ENCODE measurements at regions not wholly inside any gene's neighbourhood (a gene's known extent, or its start where the extent isn't known, plus 50 kb on each side); places are given as distances from the start of the nearest gene placed in this dataset.

DNA sequence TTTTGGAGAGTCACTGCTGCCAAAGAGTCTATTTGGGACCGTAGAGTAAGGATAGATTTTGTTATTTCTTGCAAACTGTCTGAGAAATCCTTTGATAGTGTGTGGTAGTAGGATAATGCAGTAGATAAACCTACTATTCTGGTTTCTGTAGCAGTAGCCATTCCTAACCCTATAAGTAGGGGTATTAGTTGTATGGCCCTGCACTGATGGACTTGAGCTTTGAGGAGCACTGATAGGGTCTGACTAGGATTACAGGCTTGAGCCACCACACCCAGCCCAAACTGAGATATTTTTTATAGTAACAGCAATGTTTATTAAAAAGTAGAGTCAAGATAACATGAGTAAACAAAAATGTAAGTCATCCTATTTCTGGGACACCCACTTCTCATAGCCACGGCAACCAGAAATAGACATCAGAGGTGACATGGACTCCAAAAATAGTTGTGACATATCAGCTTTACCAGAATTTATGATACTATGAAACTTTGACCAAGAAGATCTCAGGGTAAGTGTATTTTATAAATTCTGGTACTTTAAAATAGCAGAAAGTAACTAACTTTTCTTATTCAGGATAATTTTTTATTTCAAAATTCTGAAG, 479.1 kb downstream of the SUCLA2 start:
- no peak overlapping the region for H3K14ac ChIP-seq (ENCODE audit: low read length)
- no peak overlapping the region for H2BK5ac ChIP-seq (ENCODE audit: low read length)
- no peak overlapping the region for H3K18ac ChIP-seq (ENCODE audit: low read length)
- H3K9ac ChIP-seq (ENCODE audit: low read depth, low read length, poor library complexity) = no peak overlapping the region
- no peak overlapping the region for H3K4me3 ChIP-seq (ENCODE audit: low read length in 2 of 2)
- H3K79me1 ChIP-seq (ENCODE audit: low read depth, low read length) = no peaks in the 10 kb centered on the region
- H2BK15ac ChIP-seq (ENCODE audit: low read length) = no peak overlapping the region
- no peak for DNase-seq (ENCODE audit: low spot score)
- no peak overlapping the region for H4K91ac ChIP-seq (ENCODE audit: low read depth, low read length, poor library complexity)
- no peak overlapping the region for H2AK5ac ChIP-seq (ENCODE audit: low read depth, low read length)
- H3K27me3 ChIP-seq (ENCODE audit: control insufficient read depth in 3 of 3, insufficient read depth in 3 of 3, low read depth in 1 of 3, low read length in 3 of 3) = no peaks in the 10 kb centered on the region
- H3K36me3 ChIP-seq (replicated peaks in 1 of 2; ENCODE audit: control insufficient read depth in 2 of 2, insufficient read depth in 2 of 2, low read length in 2 of 2) = no peaks in the 10 kb centered on the region
- no peak overlapping the region for H3K4ac ChIP-seq (ENCODE audit: low read length)
- no peak overlapping the region for H2BK12ac ChIP-seq (ENCODE audit: low read length)
- H3K4me2 ChIP-seq (ENCODE audit: insufficient read depth, low read length, poor library complexity, severe bottlenecking) = no peak overlapping the region
- H2BK120ac ChIP-seq (ENCODE audit: low read depth, low read length) = no peak overlapping the region
- WGBS, 2 donors (ENCODE audit: extremely low coverage in 2 of 2, insufficient read length in 2 of 2, insufficient replicate concordance in 1 of 2) = no CpG with 5 or more reads among the region's 2 CpGs
- no peak overlapping the region for H3K23ac ChIP-seq (ENCODE audit: low read depth, low read length, poor library complexity)
- no peak overlapping the region for H3K27ac ChIP-seq (replicated peaks; ENCODE audit: low read length)
- no peaks in the 10 kb centered on the region for H3K9me3 ChIP-seq (replicated peaks in 1 of 2; ENCODE audit: control insufficient read depth in 2 of 2, insufficient read depth in 1 of 2, low read depth in 1 of 2, low read length in 2 of 2)
- no peak overlapping the region for H4K8ac ChIP-seq (ENCODE audit: low read depth, low read length)
- peaks cover 0 to 4% of the 10 kb centered on the region in 2 donors for H3K4me1 ChIP-seq (ENCODE audit: control insufficient read depth in 2 of 2, insufficient read depth in 1 of 2, low read depth in 1 of 2, low read length in 2 of 2)
- H2AFZ ChIP-seq (ENCODE audit: low read length) = no peak overlapping the region

DNA sequence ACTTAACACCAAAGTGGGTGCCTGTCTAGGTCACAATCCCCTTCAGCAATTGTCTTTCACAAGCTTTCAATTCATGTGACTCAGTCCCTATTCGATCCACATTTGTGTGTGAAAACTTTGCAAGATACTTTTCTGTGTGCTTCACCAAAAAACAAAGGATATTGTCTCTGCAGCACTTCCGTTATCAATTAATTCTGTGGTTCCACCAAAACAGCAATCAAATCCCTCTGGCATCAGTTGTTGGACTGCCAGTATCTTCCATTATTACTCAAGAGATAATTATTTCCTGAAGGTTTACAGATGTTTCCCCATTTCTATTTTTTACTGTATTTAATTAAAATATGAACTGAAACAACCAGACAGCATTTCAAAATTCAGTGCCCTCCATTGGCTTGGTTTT, 481.4 kb downstream of the SUCLA2 start:
- H3K4me3 ChIP-seq (ENCODE audit: low read length in 2 of 2) = no peak overlapping the region
- no peak overlapping the region for H2BK15ac ChIP-seq (ENCODE audit: low read length)
- no peak overlapping the region for H3K18ac ChIP-seq (ENCODE audit: low read length)
- DNase-seq (ENCODE audit: low spot score) = no peak
- no peaks in the 10 kb centered on the region for H3K36me3 ChIP-seq (replicated peaks in 1 of 2; ENCODE audit: control insufficient read depth in 2 of 2, insufficient read depth in 2 of 2, low read length in 2 of 2)
- no peak overlapping the region for H4K91ac ChIP-seq (ENCODE audit: low read depth, low read length, poor library complexity)
- no peaks in the 10 kb centered on the region for H3K27me3 ChIP-seq (ENCODE audit: control insufficient read depth in 3 of 3, insufficient read depth in 3 of 3, low read depth in 1 of 3, low read length in 3 of 3)
- no peak overlapping the region for H3K9ac ChIP-seq (ENCODE audit: low read depth, low read length, poor library complexity)
- no peaks in the 10 kb centered on the region for H3K79me1 ChIP-seq (ENCODE audit: low read depth, low read length)
- WGBS, 2 donors (ENCODE audit: extremely low coverage in 2 of 2, insufficient read length in 2 of 2, insufficient replicate concordance in 1 of 2) = no CpG with 5 or more reads among the region's 2 CpGs
- no peak overlapping the region for H2BK5ac ChIP-seq (ENCODE audit: low read length)
- H4K8ac ChIP-seq (ENCODE audit: low read depth, low read length) = no peak overlapping the region
- H3K4me1 ChIP-seq (ENCODE audit: control insufficient read depth in 2 of 2, insufficient read depth in 1 of 2, low read depth in 1 of 2, low read length in 2 of 2) = peaks cover 0 to 4% of the 10 kb centered on the region in 2 donors
- no peak overlapping the region for H2AFZ ChIP-seq (ENCODE audit: low read length)
- peaks cover 0 to 2% of the 10 kb centered on the region in 2 donors for H3K9me3 ChIP-seq (replicated peaks in 1 of 2; ENCODE audit: control insufficient read depth in 2 of 2, insufficient read depth in 1 of 2, low read depth in 1 of 2, low read length in 2 of 2)
- H2BK12ac ChIP-seq (ENCODE audit: low read length) = no peak overlapping the region
- H3K14ac ChIP-seq (ENCODE audit: low read length) = no peak overlapping the region
- no peak overlapping the region for H3K27ac ChIP-seq (replicated peaks; ENCODE audit: low read length)
- no peak overlapping the region for H2AK5ac ChIP-seq (ENCODE audit: low read depth, low read length)
- H3K23ac ChIP-seq (ENCODE audit: low read depth, low read length, poor library complexity) = no peak overlapping the region
- no peak overlapping the region for H2BK120ac ChIP-seq (ENCODE audit: low read depth, low read length)
- no peak overlapping the region for H3K4me2 ChIP-seq (ENCODE audit: insufficient read depth, low read length, poor library complexity, severe bottlenecking)
- no peak overlapping the region for H3K4ac ChIP-seq (ENCODE audit: low read length)

DNA sequence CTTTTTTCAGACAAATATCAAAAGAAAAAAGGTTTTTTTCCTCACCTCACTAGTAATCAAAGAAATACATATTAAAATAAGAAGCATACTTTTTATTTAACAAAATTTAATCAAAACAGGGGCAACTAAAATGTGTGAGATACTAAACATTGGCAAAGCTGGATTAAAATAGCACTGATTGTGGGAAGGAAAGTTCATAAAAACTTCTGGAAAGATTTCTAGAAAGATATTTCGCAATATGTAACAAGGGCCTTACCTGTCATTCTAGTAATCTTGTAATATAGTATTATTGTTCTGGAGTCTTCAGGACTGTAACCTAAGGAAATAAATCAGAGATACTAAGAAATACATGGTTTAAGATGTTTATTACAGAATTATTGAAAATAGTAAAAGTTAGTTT, 482.5 kb downstream of the SUCLA2 start:
- no peak overlapping the region for H2BK15ac ChIP-seq (ENCODE audit: low read length)
- no peak overlapping the region for H3K14ac ChIP-seq (ENCODE audit: low read length)
- H3K4me2 ChIP-seq (ENCODE audit: insufficient read depth, low read length, poor library complexity, severe bottlenecking) = no peak overlapping the region
- no CpG with 5 or more reads among the region's 1 CpG for WGBS, 2 donors (ENCODE audit: extremely low coverage in 2 of 2, insufficient read length in 2 of 2, insufficient replicate concordance in 1 of 2)
- no peak overlapping the region for H2AFZ ChIP-seq (ENCODE audit: low read length)
- H3K4me3 ChIP-seq (ENCODE audit: low read length in 2 of 2) = no peak overlapping the region
- no peak overlapping the region for H3K23ac ChIP-seq (ENCODE audit: low read depth, low read length, poor library complexity)
- no peaks in the 10 kb centered on the region for H3K79me1 ChIP-seq (ENCODE audit: low read depth, low read length)
- DNase-seq (ENCODE audit: low spot score) = no peak
- H2BK120ac ChIP-seq (ENCODE audit: low read depth, low read length) = no peak overlapping the region
- H2AK5ac ChIP-seq (ENCODE audit: low read depth, low read length) = no peak overlapping the region
- no peak overlapping the region for H3K9ac ChIP-seq (ENCODE audit: low read depth, low read length, poor library complexity)
- H3K4me1 ChIP-seq (ENCODE audit: control insufficient read depth in 2 of 2, insufficient read depth in 1 of 2, low read depth in 1 of 2, low read length in 2 of 2) = peaks cover 0 to 1% of the 10 kb centered on the region in 2 donors
- peaks cover 0 to 2% of the 10 kb centered on the region in 2 donors for H3K9me3 ChIP-seq (replicated peaks in 1 of 2; ENCODE audit: control insufficient read depth in 2 of 2, insufficient read depth in 1 of 2, low read depth in 1 of 2, low read length in 2 of 2)
- no peaks in the 10 kb centered on the region for H3K36me3 ChIP-seq (replicated peaks in 1 of 2; ENCODE audit: control insufficient read depth in 2 of 2, insufficient read depth in 2 of 2, low read length in 2 of 2)
- H3K4ac ChIP-seq (ENCODE audit: low read length) = no peak overlapping the region
- no peak overlapping the region for H3K18ac ChIP-seq (ENCODE audit: low read length)
- H3K27me3 ChIP-seq (ENCODE audit: control insufficient read depth in 3 of 3, insufficient read depth in 3 of 3, low read depth in 1 of 3, low read length in 3 of 3) = no peaks in the 10 kb centered on the region
- H3K27ac ChIP-seq (replicated peaks; ENCODE audit: low read length) = no peak overlapping the region
- no peak overlapping the region for H4K8ac ChIP-seq (ENCODE audit: low read depth, low read length)
- H2BK5ac ChIP-seq (ENCODE audit: low read length) = no peak overlapping the region
- H4K91ac ChIP-seq (ENCODE audit: low read depth, low read length, poor library complexity) = no peak overlapping the region
- H2BK12ac ChIP-seq (ENCODE audit: low read length) = no peak overlapping the region

DNA sequence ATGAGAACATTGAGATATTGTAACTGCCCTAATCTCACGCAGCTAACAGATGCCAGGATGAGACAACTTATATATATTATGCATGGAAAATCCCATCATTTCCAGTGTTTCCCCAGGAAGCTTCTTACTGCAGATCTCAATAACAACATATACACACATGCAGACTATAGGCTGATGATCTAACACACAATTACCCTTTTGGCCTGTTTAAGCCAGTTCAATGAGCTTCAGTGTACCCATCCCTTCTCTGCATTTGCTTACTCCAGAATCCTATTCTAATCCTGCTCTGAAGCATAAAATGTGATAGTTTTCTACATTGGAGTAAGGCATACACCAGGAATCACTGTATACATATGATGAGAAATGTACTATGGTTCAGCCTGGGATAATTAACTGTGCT, 489.4 kb downstream of the SUCLA2 start:
- no peak overlapping the region for H3K4me3 ChIP-seq (ENCODE audit: low read length in 2 of 2)
- no peak overlapping the region for H2BK12ac ChIP-seq (ENCODE audit: low read length)
- H3K4me1 ChIP-seq (ENCODE audit: control insufficient read depth in 2 of 2, insufficient read depth in 1 of 2, low read depth in 1 of 2, low read length in 2 of 2) = no peaks in the 10 kb centered on the region
- no peak for DNase-seq (ENCODE audit: low spot score)
- no peak overlapping the region for H3K9ac ChIP-seq (ENCODE audit: low read depth, low read length, poor library complexity)
- no peak overlapping the region for H3K23ac ChIP-seq (ENCODE audit: low read depth, low read length, poor library complexity)
- H2AK5ac ChIP-seq (ENCODE audit: low read depth, low read length) = no peak overlapping the region
- H2AFZ ChIP-seq (ENCODE audit: low read length) = no peak overlapping the region
- no CpG with 5 or more reads among the region's 1 CpG for WGBS, 2 donors (ENCODE audit: extremely low coverage in 2 of 2, insufficient read length in 2 of 2, insufficient replicate concordance in 1 of 2)
- H3K27ac ChIP-seq (replicated peaks; ENCODE audit: low read length) = no peak overlapping the region
- H3K18ac ChIP-seq (ENCODE audit: low read length) = no peak overlapping the region
- no peak overlapping the region for H3K4ac ChIP-seq (ENCODE audit: low read length)
- H4K8ac ChIP-seq (ENCODE audit: low read depth, low read length) = no peak overlapping the region
- no peak overlapping the region for H3K14ac ChIP-seq (ENCODE audit: low read length)
- H3K36me3 ChIP-seq (replicated peaks in 1 of 2; ENCODE audit: control insufficient read depth in 2 of 2, insufficient read depth in 2 of 2, low read length in 2 of 2) = no peaks in the 10 kb centered on the region
- H3K9me3 ChIP-seq (replicated peaks in 1 of 2; ENCODE audit: control insufficient read depth in 2 of 2, insufficient read depth in 1 of 2, low read depth in 1 of 2, low read length in 2 of 2) = peaks cover 0 to 2% of the 10 kb centered on the region in 2 donors
- no peak overlapping the region for H2BK15ac ChIP-seq (ENCODE audit: low read length)
- no peak overlapping the region for H2BK120ac ChIP-seq (ENCODE audit: low read depth, low read length)
- no peaks in the 10 kb centered on the region for H3K79me1 ChIP-seq (ENCODE audit: low read depth, low read length)
- H3K27me3 ChIP-seq (ENCODE audit: control insufficient read depth in 3 of 3, insufficient read depth in 3 of 3, low read depth in 1 of 3, low read length in 3 of 3) = no peaks in the 10 kb centered on the region
- H4K91ac ChIP-seq (ENCODE audit: low read depth, low read length, poor library complexity) = no peak overlapping the region
- H2BK5ac ChIP-seq (ENCODE audit: low read length) = no peak overlapping the region
- no peak overlapping the region for H3K4me2 ChIP-seq (ENCODE audit: insufficient read depth, low read length, poor library complexity, severe bottlenecking)
